ENCODE measurements at regions not wholly inside any gene's neighbourhood (a gene's known extent, or its start where the extent isn't known, plus 50 kb on each side); places are given as distances from the start of the nearest gene placed in this dataset.

DNA sequence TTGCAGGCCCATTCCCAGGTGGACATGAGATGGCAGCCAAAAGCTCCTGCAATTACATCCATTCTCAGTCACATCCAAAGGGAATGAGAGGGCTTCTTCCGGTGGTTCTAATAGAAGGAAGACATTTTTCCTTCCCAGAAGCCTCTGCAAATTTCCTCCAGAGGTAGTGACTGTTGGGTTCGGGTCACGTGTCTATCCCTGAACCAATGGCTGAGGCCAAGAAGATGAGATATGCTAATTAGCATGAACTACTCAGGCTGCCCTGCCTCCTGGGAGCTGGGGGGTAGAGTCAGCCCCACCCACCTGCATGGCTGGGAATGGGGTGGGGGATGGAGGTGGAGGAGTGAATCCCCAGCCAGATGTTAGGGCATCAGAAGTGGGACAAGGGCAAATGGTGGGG is 61.3 kb upstream of the IYD start:
- no peak for TF ChIP-seq POLR2A (IDR thresholded peaks at IDR 0.05)
- TF ChIP-seq, protein P1, sequence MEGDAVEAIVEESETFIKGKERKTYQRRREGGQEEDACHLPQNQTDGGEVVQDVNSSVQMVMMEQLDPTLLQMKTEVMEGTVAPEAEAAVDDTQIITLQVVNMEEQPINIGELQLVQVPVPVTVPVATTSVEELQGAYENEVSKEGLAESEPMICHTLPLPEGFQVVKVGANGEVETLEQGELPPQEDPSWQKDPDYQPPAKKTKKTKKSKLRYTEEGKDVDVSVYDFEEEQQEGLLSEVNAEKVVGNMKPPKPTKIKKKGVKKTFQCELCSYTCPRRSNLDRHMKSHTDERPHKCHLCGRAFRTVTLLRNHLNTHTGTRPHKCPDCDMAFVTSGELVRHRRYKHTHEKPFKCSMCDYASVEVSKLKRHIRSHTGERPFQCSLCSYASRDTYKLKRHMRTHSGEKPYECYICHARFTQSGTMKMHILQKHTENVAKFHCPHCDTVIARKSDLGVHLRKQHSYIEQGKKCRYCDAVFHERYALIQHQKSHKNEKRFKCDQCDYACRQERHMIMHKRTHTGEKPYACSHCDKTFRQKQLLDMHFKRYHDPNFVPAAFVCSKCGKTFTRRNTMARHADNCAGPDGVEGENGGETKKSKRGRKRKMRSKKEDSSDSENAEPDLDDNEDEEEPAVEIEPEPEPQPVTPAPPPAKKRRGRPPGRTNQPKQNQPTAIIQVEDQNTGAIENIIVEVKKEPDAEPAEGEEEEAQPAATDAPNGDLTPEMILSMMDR (IDR thresholded peaks at IDR 0.05): no peak

Data from thyroid gland (tissue), 4 donors.